HUES48 (cell line): ENCODE measurements at regions not wholly inside any gene's neighbourhood (a gene's known extent, or its start where the extent isn't known, plus 50 kb on each side); places are given as distances from the start of the nearest gene placed in this dataset.

Experiments used
- H3K27ac ChIP-seq: one replicate; pipeline ENCODE4 v1.7.0; 2013; ENCODE audit warnings: low read depth, low read length, inconsistent platforms
- H3K27me3 ChIP-seq: 2 replicates; pipeline ENCODE4 v1.6.1; 2013; ENCODE audit warnings: mild to moderate bottlenecking, low read length; ENCODE audit not compliant: control insufficient read depth, insufficient read depth
- H3K36me3 ChIP-seq: 2 replicates; pipeline ENCODE4 v1.6.1; 2013; ENCODE audit warnings: low read length; ENCODE audit not compliant: control insufficient read depth, insufficient read depth
- H3K4me1 ChIP-seq: 2 replicates; pipeline ENCODE4 v1.6.1; 2013; ENCODE audit warnings: mild to moderate bottlenecking, low read length; ENCODE audit not compliant: control insufficient read depth, insufficient read depth
- H3K4me3 ChIP-seq: 2 replicates; pipeline ENCODE4 v1.5.1; 2013; ENCODE audit warnings: mild to moderate bottlenecking, low read depth, low read length
- H3K9ac ChIP-seq: 2 replicates; pipeline ENCODE4 v1.6.1; 2013; ENCODE audit warnings: mild to moderate bottlenecking, low read depth, low read length, moderate library complexity
- H3K9me3 ChIP-seq: 2 replicates; pipeline ENCODE4 v1.6.1; 2013; ENCODE audit warnings: low read length; ENCODE audit not compliant: control insufficient read depth, insufficient read depth

GRCh38 chr10:120975072-120975867 lies 124.1 kb downstream of the WDR11 start:
- Histone ChIP-seq H3K9ac (no peak overlapping the region), H3K36me3 (no peaks in the 10 kb centered on the region), H3K4me3 (no peak overlapping the region), H3K27me3 (peaks cover 26% of the 10 kb centered on the region), H3K9me3 (peaks cover 5% of the 10 kb centered on the region; the same call in 1 of the 2 replicates), H3K27ac (no peak overlapping the region), H3K4me1 (peaks cover 14% of the 10 kb centered on the region)

- H3K9ac ChIP-seq = no peak overlapping the region
- H3K27me3 ChIP-seq = peaks cover 31% of the 10 kb centered on the region
- H3K9me3 ChIP-seq = peaks cover 5% of the 10 kb centered on the region; the same call in 1 of the 2 replicates
These were observed 124.7 kb downstream of the WDR11 start for GRCh38 chr10:120975868-120976225.

GRCh38 chr10:120977897-120978296 lies 126.7 kb downstream of the WDR11 start:
- Histone ChIP-seq H3K4me1 (peaks cover 40% of the 10 kb centered on the region), H3K27me3 (peaks cover 37% of the 10 kb centered on the region), H3K4me3 (no peak overlapping the region), H3K36me3 (no peaks in the 10 kb centered on the region), H3K9me3 (peaks cover 5% of the 10 kb centered on the region; the same call in 1 of the 2 replicates), H3K9ac (no peak overlapping the region), H3K27ac (no peak overlapping the region)

More at GRCh38 chr10:120975868-120976225, 124.7 kb downstream of the WDR11 start:
- peaks cover 20% of the 10 kb centered on the region for H3K4me1 ChIP-seq
- H3K27ac ChIP-seq = no peak overlapping the region
- H3K4me3 ChIP-seq = no peak overlapping the region
- H3K36me3 ChIP-seq = no peaks in the 10 kb centered on the region

- Histone ChIP-seq H3K36me3 (no peaks in the 10 kb centered on the region), H3K27ac (no peak overlapping the region), H3K27me3 (peaks cover 37% of the 10 kb centered on the region), H3K4me1 (peaks cover 40% of the 10 kb centered on the region), H3K4me3 (peak overlapping the region; percentile 54), H3K9me3 (peaks cover 5% of the 10 kb centered on the region; the same call in 1 of the 2 replicates), H3K9ac (no peak overlapping the region)
These were observed 127.6 kb downstream of the WDR11 start for GRCh38 chr10:120978589-120979252.

GRCh38 chr10:120979435-120980278 lies 128.5 kb downstream of the WDR11 start:
- no peaks in the 10 kb centered on the region for H3K36me3 ChIP-seq
- peaks cover 37% of the 10 kb centered on the region for H3K27me3 ChIP-seq
- peaks cover 40% of the 10 kb centered on the region for H3K4me1 ChIP-seq
- H3K4me3 ChIP-seq = peak overlapping the region; percentile 54
- H3K27ac ChIP-seq = peak overlapping the region; percentile 32
- H3K9me3 ChIP-seq = peaks cover 5% of the 10 kb centered on the region; the same call in 1 of the 2 replicates
- H3K9ac ChIP-seq = no peak overlapping the region; the same call in 1 of the 2 replicates

- no peaks in the 10 kb centered on the region for H3K36me3 ChIP-seq
- peaks cover 40% of the 10 kb centered on the region for H3K4me1 ChIP-seq
- H3K27me3 ChIP-seq = peaks cover 37% of the 10 kb centered on the region
- H3K27ac ChIP-seq = peak overlapping the region; percentile 74
- peaks cover 8% of the 10 kb centered on the region for H3K9me3 ChIP-seq
- peak overlapping the region; percentile 54 for H3K4me3 ChIP-seq
- H3K9ac ChIP-seq = no peak overlapping the region; the same call in 1 of the 2 replicates
These were observed 129.4 kb downstream of the WDR11 start for GRCh38 chr10:120980279-120981255.

GRCh38 chr10:120981601-120982391 lies 130.6 kb downstream of the WDR11 start:
- Histone ChIP-seq H3K27ac (peak overlapping the region; percentile 74), H3K36me3 (no peaks in the 10 kb centered on the region), H3K4me3 (no peak overlapping the region), H3K4me1 (peaks cover 40% of the 10 kb centered on the region), H3K9ac (no peak overlapping the region), H3K9me3 (peaks cover 12% of the 10 kb centered on the region), H3K27me3 (peaks cover 37% of the 10 kb centered on the region)

GRCh38 chr10:120982507-120982906 lies 131.3 kb downstream of the WDR11 start:
- no peak overlapping the region for H3K4me3 ChIP-seq
- H3K27ac ChIP-seq = peak overlapping the region; percentile 74
- H3K36me3 ChIP-seq = no peaks in the 10 kb centered on the region

GRCh38 chr10:120983721-120984120 lies 132.6 kb downstream of the WDR11 start:
- Histone ChIP-seq H3K27ac (no peak overlapping the region), H3K9ac (no peak overlapping the region), H3K4me1 (peaks cover 37% of the 10 kb centered on the region), H3K27me3 (peaks cover 26% of the 10 kb centered on the region), H3K36me3 (no peaks in the 10 kb centered on the region), H3K4me3 (no peak overlapping the region), H3K9me3 (peaks cover 19% of the 10 kb centered on the region)

More at GRCh38 chr10:120982507-120982906, 131.3 kb downstream of the WDR11 start:
- H3K9ac ChIP-seq = no peak overlapping the region
- peaks cover 40% of the 10 kb centered on the region for H3K4me1 ChIP-seq
- H3K9me3 ChIP-seq = peaks cover 12% of the 10 kb centered on the region
- peaks cover 37% of the 10 kb centered on the region for H3K27me3 ChIP-seq
